HG03378 (cell line): ENCODE measurements at regions not wholly inside any gene's neighbourhood (a gene's known extent, or its start where the extent isn't known, plus 50 kb on each side); places are given as distances from the start of the nearest gene placed in this dataset.

ENCODE experiments used
- ATAC-seq: cut with Tn5 transposase; IDR thresholded peaks from one replicate; pipeline ENCODE4 v1.9.1; 2021; ENCODE audit warnings: mild to moderate bottlenecking, moderate library complexity; ENCODE audit not compliant: unreplicated experiment

DNA sequence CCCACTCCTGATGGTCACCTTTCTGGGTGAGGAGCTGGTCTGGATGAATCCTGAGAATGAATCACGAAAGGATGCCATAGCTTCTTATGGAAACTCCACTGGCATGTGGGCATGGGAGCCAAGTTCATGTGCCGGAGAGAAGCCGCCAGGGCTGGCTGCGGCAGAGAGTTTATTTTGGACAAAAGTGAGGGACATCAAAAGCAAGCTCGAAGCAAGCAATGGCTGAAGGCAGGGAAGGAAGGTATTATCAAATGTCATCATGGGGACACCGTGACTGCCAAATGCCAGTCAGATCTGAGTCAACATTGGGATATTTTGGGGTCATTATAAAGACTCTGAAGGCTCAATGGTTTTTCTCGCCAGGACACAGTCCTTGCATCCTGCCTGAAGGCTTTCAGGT is 249.1 kb downstream of the QKI start:
- no peak for ATAC-seq

DNA sequence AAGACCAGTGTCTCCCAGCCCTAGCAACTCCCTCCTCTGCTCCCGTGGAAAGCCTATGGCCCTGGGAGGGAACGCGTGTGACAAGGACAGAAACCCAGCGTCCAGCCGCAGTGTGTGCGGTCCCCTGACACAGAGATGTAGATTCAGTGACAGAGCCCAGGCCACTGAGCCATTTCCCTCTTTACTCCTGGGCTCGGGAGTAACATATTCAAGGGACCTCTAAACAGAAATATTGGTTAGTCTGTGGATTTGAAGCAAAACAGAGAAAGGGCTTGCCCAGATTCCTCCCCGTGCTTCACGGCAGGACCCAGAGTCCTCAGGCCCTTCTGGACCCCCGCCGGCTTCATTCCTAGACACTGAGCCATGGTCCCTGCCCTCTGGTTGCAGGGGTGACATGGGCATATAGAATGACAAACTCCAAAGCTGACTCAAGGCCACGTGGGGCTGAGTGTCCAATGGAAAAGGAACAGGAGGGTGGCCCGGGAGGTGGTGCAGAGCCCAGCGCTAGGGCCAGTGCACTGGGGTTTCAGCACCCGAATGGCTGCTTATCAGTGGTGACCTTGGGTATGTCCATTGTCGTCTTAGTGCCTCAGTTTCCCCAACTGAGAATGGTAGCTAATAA is 248.2 kb downstream of the QKI start:
- no peak for ATAC-seq

DNA sequence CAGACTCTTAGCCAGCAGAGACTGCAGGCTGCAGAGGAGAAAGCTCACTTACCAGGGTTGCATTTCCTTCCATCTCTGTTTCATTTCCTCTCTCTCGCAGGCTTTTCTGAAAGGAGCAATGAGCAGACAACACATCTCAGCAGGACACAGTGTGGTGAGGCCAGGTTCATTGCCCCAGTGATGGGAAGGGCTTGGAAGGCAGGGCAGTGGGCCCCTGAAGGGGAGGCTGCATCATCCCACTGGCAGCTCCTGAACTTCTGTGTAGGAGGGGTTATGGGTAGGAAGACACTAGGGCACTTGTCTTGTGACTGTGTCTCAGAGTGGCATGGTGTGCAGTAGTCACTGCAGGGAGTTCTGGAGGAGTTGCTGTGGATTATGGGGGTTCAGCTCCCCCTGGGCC is 246.8 kb downstream of the QKI start:
- ATAC-seq: peak; percentile 96

DNA sequence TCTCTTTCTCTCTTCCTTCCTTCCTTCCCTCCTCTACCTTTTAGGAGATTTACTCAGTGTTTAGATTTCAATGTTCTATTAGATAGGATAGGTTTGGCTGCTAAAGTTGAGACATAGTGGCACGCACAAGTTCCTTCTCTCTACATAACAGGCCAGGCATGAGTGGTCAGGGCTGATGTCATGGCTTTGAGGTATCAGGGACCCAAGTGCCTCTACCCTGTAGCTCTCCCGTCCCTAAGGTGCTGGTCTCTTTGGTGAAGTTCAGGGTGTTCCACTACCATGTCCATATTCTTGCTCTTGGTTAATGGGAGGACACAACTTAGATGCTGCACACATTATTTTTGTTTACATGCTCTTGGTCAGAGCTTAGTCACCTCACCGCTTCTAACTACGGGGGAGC is 245.3 kb downstream of the QKI start:
- no peak for ATAC-seq

DNA sequence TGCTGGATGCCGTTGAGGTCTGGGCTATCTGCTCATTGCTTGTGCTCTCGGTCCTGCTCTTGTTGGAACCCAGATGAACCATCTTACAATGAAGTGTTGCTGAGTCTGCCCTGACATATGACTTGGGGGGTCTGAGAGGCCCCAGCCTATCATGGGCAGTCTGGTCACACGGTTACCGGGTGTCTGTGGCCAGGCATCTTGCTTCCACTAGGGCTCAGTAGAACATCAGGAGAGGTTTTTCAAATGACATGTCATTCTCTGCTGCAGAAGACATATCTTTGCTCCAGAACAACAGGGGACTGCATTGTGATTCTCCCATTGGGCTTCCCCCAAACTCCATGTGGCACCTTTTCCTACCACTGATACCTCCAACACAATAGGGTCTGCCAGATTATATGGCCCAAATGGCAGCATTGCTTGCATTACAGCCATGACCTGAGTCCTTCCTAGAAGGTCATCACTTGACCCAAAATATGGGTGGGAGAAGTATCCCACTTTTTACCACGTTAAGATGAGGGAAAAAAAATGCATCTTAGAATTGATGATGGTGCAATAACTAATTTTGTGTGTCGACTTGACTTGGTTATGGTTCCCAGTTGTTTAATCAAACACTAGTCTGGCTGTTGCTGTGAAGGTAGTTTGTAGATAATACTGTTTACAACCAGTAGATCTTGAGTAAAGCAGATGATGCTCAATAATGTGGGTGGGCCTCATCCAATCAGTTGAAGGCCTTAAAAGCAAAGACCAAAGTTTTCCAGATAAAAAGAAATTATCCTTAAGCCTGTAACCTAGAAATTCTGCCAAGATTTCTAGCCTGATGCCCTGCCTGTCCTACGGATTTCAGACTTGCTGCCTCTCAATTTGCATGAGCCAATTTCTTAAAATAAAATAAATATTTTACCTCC is 241.0 kb downstream of the QKI start:
- ATAC-seq: peak; percentile 70

DNA sequence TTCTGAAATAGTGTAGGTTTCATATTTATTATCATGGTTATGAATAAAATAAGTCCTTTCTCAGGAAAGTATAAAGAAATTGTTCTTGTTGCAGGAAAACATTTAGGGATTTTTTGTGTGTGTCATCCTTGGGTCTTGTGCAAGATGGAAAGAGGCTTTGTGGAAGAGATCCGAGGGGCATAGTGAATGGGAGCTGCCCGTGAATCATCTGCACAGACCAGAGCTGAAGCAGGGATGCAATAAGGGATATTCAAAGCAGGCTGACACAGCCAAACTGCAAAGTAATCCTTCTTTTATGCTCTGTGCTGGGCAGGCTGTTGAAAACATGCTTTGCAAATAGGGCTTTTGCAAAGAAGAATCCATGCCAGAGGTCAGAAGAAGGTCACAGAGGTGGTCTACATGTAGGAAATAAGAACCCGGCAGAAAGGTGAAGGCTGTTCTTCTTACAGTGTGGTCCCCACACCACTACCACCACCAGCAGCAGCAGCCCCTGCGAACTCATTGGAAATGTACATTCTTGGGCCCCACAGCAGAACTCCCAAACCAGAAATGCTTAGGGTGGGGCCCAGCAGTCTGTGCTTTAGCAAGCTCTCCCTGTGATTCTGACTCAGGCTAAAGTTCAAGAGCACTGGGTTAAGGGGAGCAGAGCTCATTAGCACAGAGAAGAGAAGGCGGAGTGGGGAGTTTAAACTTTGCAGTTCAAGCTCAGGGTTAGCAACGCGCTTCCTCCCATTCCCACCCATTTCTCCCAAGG is 237.6 kb downstream of the QKI start:
- ATAC-seq: no peak

DNA sequence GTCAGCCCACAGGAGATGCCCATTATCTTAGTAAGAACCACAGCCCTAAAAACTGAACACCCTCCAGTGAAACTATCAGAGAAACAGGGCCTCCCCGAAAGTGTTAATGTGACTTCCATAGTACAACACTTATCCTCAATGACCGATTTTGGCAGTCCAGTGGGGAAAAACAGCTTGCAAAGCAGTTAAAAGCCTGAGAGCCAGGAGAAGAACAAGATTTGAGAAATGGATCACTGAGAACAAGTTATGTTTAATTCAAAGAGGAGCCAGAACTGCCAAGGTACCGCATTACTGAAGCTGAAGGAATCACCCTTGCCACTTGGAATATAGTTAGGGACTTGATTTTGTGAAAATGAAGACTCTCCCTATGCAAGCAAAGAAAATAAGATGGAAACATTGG is 236.9 kb downstream of the QKI start:
- no peak for ATAC-seq

DNA sequence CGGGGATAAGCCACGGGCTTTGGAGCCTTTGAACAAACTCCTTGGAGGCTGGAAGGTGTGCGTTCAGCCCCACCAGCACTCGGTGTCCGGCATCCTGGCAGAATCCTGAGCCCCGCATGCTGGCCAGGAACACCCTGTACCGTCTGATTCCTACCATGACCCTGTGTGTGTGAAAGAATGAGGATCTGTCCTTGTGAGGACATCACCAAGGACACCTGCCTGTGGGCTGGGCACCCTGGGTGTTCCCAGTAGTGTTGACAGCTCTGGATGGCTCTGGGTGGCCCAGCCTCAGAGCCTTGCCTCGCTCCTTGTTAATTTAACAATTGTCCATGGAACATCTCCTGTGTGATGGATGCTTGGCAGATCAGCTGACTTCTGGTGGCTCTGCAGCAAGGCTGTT is 234.3 kb downstream of the QKI start:
- ATAC-seq: no peak

DNA sequence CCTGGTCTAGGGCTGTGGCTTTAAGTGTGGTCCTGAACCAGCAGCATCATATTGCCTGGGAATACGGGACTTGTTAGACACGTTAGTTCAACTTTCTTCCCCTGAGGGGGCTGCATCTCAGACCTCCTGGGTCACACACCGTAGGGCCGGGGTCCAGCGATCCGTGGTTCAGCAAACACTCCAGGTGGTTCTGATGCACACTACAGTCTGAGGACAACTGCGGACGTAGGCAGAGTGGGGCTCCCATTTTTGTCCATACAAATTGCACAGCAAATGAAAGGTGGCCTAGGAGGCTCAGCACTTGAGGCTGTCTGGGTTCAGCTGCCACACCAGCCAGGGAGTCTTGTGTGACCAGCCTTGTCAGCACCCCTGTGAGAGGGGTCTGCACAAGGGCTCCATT is 233.1 kb downstream of the QKI start:
- ATAC-seq: no peak

DNA sequence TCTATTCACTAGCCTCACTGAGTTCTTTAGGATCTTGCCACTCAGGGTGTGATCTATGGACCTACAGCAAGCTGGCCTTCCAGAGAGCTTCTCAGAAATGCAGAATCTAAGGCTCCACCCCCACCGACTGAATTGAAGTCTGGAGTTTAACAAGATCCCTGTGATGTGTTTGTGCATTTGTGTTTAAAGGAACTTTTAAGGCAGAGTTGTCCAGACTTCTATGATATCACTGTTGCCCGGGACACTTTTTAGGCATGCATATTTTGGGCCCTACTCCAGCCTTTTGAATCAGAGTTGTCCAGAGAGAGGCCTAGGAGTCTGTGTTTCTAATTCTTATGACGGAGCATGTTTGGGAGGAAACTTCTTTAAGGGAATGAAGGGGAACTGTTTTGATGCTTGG is 232.3 kb downstream of the QKI start:
- ATAC-seq: no peak

DNA sequence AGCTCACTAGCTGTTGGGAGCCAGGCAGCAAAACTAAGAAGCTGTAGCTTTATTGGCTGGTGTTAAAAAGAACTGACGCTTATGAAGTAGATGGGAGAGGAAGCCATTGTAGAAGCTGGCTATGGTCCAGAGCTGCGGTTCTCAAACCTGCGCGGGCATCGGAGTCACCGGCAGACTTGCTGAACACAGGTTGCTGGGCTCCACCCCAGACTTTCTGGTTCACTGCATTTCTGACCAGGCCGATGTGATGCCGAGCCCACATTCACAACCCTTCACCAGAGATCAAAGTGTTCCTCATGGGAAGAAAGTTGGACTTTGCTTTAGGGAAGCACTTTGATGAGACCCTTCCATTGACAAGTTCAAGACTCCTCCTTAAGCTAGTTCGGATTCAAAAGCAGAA is 231.6 kb downstream of the QKI start:
- ATAC-seq: no peak

DNA sequence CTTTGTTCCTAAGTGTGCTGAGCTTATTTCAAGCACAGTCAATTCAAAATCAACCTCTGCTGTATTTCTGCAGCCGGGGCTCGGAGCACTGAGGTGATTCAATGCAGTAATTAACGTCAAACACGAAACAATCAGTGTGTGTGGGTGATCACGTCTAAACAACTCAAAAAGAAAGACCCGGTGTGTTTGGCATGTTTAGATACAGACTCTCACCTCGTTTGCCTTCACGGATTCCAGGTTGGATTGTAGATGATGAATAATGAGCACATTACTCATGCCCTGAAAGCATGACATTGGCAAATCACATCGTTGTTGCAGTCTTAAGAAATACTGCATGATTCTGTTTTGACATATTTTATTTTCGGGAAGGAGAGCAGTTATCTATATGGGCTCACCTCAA is 231.0 kb downstream of the QKI start:
- ATAC-seq: no peak

DNA sequence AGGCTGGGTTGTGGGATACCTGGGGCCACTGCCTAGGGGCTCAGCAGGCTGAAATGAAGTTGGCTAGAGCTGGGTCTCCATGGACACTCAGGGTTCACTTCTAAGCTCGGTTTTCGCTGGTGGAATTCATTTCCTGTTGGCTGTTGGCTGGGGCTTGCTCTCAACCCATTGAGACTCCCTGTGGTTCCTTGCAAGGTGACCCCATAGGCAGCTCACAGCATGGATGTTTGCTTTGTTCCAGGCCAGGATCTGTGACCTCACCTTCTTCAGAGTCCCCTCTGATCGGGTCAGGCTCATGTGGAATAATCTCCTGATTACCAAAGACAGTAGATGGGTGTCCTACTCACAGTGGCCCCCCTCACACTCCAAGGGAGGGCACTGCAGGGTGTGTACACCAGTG is 229.3 kb downstream of the QKI start:
- no peak for ATAC-seq

DNA sequence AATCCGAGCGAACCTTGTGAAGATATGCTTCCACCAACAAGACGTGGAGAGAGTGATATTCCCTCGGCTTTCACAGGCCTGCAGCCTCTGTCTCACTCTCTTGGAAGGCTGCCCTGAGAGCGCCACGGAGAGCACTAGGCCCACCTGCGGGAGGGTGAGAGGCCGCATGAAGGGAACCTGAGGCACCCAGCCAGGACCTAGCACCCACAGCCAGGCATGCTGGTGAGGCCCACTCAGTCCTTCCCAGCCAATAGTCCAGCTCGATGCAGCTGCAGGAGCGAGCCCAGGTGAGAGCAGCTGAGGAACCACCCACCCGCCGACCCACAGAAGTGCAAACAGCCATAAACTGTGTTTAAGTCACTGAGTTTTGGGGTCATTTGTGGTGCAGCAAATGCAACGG is 227.2 kb downstream of the QKI start:
- ATAC-seq: no peak

DNA sequence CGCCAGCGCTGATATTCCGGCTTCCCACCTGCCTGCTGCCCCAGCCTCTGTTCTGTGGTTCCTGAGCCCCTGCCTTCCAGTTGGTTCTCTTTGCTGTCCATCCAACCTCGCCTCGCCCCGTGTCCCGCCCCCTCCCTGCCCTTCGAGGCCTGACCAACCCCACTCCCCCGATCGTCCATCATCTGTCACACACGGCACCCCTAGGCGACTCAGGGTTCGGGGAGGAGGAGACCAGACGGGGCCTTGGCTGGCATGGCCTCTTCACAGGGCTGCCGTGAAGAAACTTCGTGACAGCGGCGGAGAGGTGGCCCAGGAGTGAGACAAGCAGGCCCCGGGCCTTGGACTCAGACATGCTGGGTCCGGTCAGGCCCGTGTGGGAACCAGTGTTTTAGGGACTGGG is 226.1 kb downstream of the QKI start:
- ATAC-seq: no peak

DNA sequence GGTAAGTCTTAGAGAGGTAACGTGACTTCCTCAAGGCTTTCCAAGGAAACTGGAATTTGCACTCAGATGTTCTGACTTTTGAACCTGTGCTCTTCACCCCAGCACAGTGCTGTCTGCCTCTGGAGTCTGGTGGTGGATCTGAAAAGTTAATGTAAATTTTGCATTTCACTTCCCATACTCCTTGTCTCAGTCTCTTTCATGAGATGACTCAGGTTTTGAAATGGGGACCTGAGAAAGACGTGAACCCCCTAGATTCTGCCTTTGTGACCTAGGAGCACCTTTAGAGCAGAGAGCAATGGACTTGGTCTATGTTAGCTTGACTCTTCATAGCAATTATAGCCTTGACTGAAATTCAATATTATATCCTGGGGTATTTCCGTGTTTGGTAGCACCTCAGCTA is 223.0 kb downstream of the QKI start:
- peak; percentile 93 for ATAC-seq

DNA sequence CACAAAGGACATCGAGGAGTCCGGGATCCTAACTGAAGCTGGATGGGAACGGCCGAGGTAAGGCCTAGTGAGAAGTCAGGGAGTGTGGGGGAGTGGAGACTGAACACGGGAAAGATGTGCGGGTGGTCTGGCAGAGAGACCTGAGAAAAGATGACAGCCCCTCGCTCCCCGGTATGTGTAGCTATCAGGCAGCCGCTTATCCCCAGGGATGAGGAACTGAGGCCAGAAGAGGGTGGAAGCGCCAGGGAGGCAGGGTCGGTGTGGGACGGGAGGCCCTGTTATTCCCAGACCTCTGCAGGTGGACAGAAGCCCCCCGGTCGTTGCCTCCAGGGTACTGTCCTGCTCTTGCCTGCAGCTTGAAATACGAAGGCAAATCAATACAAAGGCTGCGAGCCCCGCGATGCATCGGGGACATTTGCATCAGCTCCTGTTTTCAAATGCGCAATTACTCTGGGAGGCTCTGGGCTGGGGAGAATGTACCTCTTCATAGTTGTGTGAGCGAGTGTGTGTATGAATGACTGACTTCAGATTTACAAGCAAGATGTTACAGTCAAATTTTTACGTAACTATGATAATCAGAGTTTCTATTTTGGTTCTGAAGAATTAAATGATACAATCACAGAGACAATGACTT is 221.3 kb downstream of the QKI start:
- ATAC-seq: no peak

DNA sequence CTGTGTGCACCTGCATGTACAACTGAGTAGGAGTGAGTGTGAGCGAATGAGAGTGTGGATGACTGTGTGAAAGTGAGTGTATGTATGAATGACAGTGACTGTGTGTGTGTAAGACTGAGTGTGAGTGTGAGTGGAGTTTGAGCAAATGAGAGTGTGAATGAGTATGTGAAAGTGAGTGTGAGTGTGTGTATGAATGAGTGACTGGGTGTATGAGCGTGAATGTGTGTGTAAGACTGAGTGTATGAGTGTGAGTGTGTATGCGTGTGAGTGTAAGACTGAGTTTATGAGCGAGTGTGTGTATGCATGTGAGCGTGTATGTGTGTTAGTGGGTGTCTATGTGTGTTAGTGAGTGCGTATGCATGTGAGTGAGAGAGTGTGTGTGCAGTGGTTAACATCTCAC is 220.8 kb downstream of the QKI start:
- ATAC-seq: no peak

DNA sequence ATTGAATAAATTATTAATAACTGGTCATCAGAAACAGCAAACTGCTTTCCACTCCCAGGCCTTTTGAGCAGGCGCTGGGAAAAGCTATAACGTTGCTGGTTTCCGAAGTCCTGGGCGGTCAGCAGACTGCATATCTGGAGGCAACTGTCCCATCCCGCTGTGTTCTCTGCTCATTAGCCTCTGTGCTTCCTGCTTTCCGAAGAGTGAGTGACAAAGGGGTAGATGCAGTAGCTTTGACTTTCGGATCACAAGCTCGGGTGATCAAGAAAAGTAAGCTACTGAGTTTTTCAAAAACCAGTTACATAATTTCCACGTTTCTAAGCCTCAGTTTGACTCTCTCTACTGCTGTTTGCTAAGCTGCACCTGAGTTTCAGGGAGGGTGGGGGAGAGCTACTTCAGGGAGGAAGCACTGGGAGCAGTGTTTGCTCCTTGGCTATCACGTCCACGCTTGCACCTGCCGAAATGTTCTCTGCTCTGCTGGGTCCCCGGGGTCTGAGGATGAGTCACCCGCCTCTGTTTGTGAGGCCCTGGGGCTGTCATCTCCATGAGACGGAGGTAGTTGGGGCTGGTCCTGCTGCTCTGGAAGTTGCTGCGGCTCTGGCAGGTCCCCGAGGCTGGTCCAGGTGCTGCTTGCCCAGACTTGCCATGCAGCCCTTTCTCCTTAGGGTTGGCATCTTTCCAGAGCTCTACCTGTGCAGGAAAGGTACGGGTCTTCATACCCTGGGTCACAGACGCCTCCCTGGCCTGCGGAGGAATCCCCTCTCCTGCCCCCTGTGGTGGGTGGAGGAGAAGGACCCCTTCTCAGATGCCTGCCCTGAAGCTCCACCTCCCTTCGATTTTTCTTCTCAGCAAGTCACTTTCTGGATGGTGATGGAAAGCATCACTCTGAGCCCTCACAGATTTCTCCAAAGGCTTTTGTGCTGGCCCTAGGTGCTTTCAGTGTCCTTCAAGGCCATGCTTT is 220.0 kb downstream of the QKI start:
- ATAC-seq: no peak

DNA sequence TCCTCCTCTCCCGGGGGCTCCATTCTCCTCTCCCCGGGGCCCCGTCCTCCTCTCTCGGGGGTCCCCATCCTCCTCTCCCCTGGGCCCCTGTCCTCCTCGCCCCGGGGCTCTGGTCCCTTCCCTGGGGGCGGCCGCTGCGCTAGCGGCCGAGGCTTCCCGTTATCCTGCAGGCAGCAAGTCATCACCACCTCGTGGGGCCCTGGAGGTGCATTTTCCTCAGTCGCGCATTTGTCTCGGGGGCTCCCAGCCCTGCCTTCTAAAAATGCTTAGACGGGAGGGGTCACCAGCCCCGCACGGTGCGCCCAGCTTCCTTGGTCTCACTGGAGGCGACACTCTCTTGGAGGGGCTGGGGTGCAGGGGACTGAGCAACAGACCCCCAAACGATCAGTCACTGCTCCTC is 216.5 kb downstream of the QKI start:
- no peak for ATAC-seq
